ENCODE measurements at regions not wholly inside any gene's neighbourhood (a gene's known extent, or its start where the extent isn't known, plus 50 kb on each side); places are given as distances from the start of the nearest gene placed in this dataset.

GRCh38 chr6:166087852-166088251 lies 79.8 kb downstream of the TBXT start:
- TF ChIP-seq CTCF (IDR thresholded peaks at IDR 0.05; ENCODE audit: insufficient read depth, low read length, poor library complexity, severe bottlenecking) (no peak), EZH2phosphoT487 (conservative IDR thresholded peaks at IDR 0.05; ENCODE audit: low read length) (no peak)

Data from SU-DHL-6 (cell line).